Testis (tissue), 2 donors: ENCODE measurements at regions not wholly inside any gene's neighbourhood (a gene's known extent, or its start where the extent isn't known, plus 50 kb on each side); places are given as distances from the start of the nearest gene placed in this dataset.
A peak's percentile ranks its signal among the peaks of the same experiment; 100 is the strongest.

Experiments used
- DNase-seq: peaks from one replicate; pipeline ENCODE4 v3.0.0-alpha.2; 2019
- H3K27ac ChIP-seq, 2 donors: fragments of 200-600 bp; sonication (generic); one replicate each; pipeline ENCODE4 v1.5.1; 2019
- H3K27me3 ChIP-seq: fragments of 200-600 bp; sonication (generic); one replicate; pipeline ENCODE4 v1.5.1; 2019
- H3K36me3 ChIP-seq: fragments of 200-600 bp; sonication (generic); one replicate; pipeline ENCODE4 v1.5.1; 2017; ENCODE audit warnings: low read depth; ENCODE audit errors: missing control alignments
- H3K4me1 ChIP-seq: fragments of 200-600 bp; sonication (generic); one replicate; pipeline ENCODE4 v1.5.1; 2019
- H3K4me3 ChIP-seq, 2 donors: fragments of 200-600 bp; sonication (generic); one replicate each; pipeline ENCODE4 v1.5.1; 2017 to 2019
- H3K9me3 ChIP-seq: fragments of 200-600 bp; sonication (generic); one replicate; pipeline ENCODE4 v1.5.1; 2017
- CTCF ChIP-seq, 3 experiments: fragments of 450-650 bp in 2 of 3; fragments of 200-600 bp in 1 of 3; sonication (generic) in 1 of 3; IDR thresholded peaks; one replicate each; pipeline ENCODE4 v1.5.1; 2016 to 2019; ENCODE audit warnings: antibody characterized with exemption in 3 of 3, mild to moderate bottlenecking in 2 of 3, moderate library complexity in 1 of 3
- POLR2A ChIP-seq: fragments of 450-650 bp; IDR thresholded peaks from one replicate; pipeline ENCODE4 v1.6.1; 2017; ENCODE audit warnings: antibody characterized with exemption, mild to moderate bottlenecking, moderate library complexity
- WGBS, 2 donors: methylation state at CpG; one replicate each; pipeline ENCODE4 v1.1.5; 2018; 5-methylcytosine and 5-hydroxymethylcytosine counted together
- intact Hi-C: fragments of 100-400 bp; cut with DNase I; formaldehyde crosslinking; loops from one replicate; pipeline ENCODE4 v1.15.1; 2023; ENCODE audit warnings: low total_unique reads

GRCh38 chr9:4381744-4382143 lies 81.9 kb upstream of the GLIS3 start:
- intact Hi-C loops: loop anchor here (10.0 kb wide), 1 partner anchor 263 kb away; no protein-coding TSS in a partner anchor
- Histone ChIP-seq H3K27ac (no peak overlapping the region), H3K4me3 (no peak overlapping the region), H3K27me3 (no peaks in the 10 kb centered on the region), H3K9me3 (no peaks in the 10 kb centered on the region), H3K36me3 (no peaks in the 10 kb centered on the region), H3K4me1 (no peaks in the 10 kb centered on the region)
- DNase-seq: no peak
- no peak for TF ChIP-seq CTCF (IDR thresholded peaks at IDR 0.05)
- TF ChIP-seq POLR2A: no peak
- 75 to 82% methylated on average over 4 of the region's 4 CpGs for WGBS, 2 donors

- TF ChIP-seq CTCF (IDR thresholded peaks at IDR 0.05): no peak
- DNase-seq: no peak
- Histone ChIP-seq H3K27me3 (no peaks in the 10 kb centered on the region), H3K9me3 (no peaks in the 10 kb centered on the region), H3K4me3 (no peak overlapping the region), H3K27ac (no peak overlapping the region), H3K36me3 (no peaks in the 10 kb centered on the region), H3K4me1 (no peaks in the 10 kb centered on the region)
- intact Hi-C loops: loop anchor here (10.0 kb wide), 1 partner anchor 264 kb away; no protein-coding TSS in a partner anchor
- WGBS, 2 donors: 86 to 96% methylated on average over 2 of the region's 2 CpGs
Observed at GRCh38 chr9:4380406-4380805, 80.5 kb upstream of the GLIS3 start.

- Histone ChIP-seq H3K36me3 (no peaks in the 10 kb centered on the region), H3K27me3 (no peaks in the 10 kb centered on the region), H3K9me3 (no peaks in the 10 kb centered on the region), H3K4me3 (no peak overlapping the region), H3K27ac (no peak overlapping the region), H3K4me1 (no peaks in the 10 kb centered on the region)
- no peak for DNase-seq
- WGBS, 2 donors: 50 to 54% methylated on average over 7 of the region's 7 CpGs
- TF ChIP-seq POLR2A (no peak), CTCF (IDR thresholded peaks at IDR 0.05) (peak; percentile 31 to 49 (median 46))
- intact Hi-C loops: loop anchor here (10.0 kb wide), 1 partner anchor 51 kb away; no protein-coding TSS in a partner anchor
Observed at GRCh38 chr9:4375424-4376200, 75.7 kb upstream of the GLIS3 start.

- H3K4me1 ChIP-seq: no peaks in the 10 kb centered on the region
- no peaks in the 10 kb centered on the region for H3K36me3 ChIP-seq
- no peaks in the 10 kb centered on the region for H3K9me3 ChIP-seq
- intact Hi-C loops: loop anchor here (10.0 kb wide), 1 partner anchor 46 kb away; no protein-coding TSS in a partner anchor
- no peak overlapping the region for H3K4me3 ChIP-seq
- 67 to 83% methylated on average over 5 of the region's 5 CpGs for WGBS, 2 donors
- H3K27ac ChIP-seq: no peak overlapping the region
- no peak for DNase-seq
- no peaks in the 10 kb centered on the region for H3K27me3 ChIP-seq
- TF ChIP-seq CTCF (IDR thresholded peaks at IDR 0.05): no peak
- no peak for TF ChIP-seq POLR2A
Observed at GRCh38 chr9:4371108-4371507, 71.2 kb upstream of the GLIS3 start.

GRCh38 chr9:4370501-4370900 lies 70.6 kb upstream of the GLIS3 start:
- intact Hi-C loops: loop anchor here (10.0 kb wide), 1 partner anchor 46 kb away; no protein-coding TSS in a partner anchor
- H3K27ac ChIP-seq: no peak overlapping the region
- TF ChIP-seq CTCF (IDR thresholded peaks at IDR 0.05): no peak
- TF ChIP-seq POLR2A: no peak
- no peak for DNase-seq
- H3K4me1 ChIP-seq: no peaks in the 10 kb centered on the region
- no peak overlapping the region for H3K4me3 ChIP-seq
- no peaks in the 10 kb centered on the region for H3K36me3 ChIP-seq
- no peaks in the 10 kb centered on the region for H3K9me3 ChIP-seq
- 98% methylated on average over 3 of the region's 3 CpGs for WGBS, 2 donors
- no peaks in the 10 kb centered on the region for H3K27me3 ChIP-seq
